Superior temporal gyrus (tissue), 1 donor: ENCODE measurements at regions not wholly inside any gene's neighbourhood (a gene's known extent, or its start where the extent isn't known, plus 50 kb on each side); places are given as distances from the start of the nearest gene placed in this dataset.

Source experiments
- DNase-seq: peaks from one replicate; pipeline ENCODE4 v3.0.0-alpha.2; 2016; ENCODE audit errors: extremely low spot score

DNA sequence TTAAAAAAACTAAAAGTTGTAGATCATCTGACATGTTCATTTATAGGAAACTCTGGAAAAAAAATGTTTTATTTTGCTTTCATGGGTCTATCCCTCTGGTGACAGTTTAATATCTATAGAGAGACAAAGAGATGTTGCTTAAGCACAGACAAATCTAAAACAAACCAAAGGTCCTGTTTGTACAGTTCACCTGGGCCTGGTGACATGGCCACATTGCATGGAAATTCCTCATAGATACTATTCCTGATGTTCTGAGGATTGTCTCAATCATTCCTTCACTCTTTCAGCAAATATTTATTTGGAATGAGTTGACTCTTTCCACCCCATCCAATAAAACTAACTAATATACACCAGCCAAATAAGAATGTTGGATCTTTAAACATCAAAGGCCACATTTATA is 259.1 kb upstream of the NOCT start:
- no peak for DNase-seq

DNA sequence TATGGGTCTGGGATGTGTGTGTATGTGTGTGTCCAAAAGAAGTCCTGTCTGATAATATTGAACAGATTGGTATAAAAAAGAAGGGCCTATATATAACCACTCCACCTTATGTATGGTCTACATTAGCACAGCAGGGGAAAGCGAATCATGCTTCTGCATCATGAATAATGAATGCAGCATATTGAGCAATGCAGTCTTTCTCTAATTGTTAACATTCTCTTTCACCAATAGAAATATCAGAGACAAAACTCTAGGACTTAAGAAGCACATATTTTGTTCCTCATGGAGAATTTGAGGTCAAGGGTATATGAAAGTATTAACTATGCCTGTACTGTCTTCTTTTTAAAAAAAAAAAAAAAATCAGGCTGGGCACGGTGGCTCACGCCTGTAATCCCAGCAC is 264.3 kb upstream of the NOCT start:
- no peak for DNase-seq

DNA sequence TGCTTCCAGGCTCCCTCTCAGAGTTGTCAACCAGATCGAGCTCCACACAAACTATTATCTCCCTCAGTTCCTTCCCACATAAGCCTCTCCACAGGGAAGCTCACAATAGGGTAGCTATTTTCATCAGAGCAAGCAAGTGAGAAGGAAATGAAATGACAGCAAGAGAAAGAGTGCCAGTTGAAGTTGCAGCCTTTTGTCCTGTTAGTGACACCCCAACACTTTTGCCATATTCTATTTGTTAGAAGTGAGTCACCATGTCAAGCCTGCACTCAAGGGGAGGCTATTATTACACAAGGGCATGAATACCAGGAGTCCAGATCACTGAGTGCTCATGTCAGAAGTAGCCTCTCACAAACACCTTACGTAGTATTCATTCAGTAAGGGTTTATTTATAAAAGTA is 266.3 kb upstream of the NOCT start:
- DNase-seq = no peak

DNA sequence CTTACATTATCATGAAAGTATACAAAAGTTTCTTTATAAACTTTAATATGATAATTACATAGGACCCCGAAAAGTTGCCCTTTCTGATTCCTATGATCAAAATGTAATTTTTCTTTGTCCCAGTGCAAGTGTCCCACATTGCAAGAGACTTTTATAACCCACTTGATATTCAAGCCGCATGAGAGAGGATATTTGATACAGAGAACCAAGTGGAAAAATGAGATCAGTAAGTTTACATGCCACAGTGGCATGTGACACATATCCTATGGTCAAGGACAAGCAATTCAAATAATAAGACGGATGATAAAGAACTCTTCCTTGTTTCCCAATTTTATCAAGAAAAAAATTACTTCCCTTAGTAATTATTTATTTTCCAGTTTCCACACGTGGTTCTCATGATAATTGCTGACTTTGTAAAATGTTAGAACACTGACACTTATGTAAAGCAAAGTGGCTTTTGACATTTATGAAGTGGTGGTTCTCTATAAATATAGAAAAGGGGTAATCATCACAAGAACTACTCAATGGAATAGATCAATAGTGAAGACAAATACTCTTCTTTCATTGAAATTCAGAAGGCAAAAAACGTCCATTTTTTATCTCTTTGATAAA is 273.7 kb upstream of the NOCT start:
- DNase-seq = no peak

DNA sequence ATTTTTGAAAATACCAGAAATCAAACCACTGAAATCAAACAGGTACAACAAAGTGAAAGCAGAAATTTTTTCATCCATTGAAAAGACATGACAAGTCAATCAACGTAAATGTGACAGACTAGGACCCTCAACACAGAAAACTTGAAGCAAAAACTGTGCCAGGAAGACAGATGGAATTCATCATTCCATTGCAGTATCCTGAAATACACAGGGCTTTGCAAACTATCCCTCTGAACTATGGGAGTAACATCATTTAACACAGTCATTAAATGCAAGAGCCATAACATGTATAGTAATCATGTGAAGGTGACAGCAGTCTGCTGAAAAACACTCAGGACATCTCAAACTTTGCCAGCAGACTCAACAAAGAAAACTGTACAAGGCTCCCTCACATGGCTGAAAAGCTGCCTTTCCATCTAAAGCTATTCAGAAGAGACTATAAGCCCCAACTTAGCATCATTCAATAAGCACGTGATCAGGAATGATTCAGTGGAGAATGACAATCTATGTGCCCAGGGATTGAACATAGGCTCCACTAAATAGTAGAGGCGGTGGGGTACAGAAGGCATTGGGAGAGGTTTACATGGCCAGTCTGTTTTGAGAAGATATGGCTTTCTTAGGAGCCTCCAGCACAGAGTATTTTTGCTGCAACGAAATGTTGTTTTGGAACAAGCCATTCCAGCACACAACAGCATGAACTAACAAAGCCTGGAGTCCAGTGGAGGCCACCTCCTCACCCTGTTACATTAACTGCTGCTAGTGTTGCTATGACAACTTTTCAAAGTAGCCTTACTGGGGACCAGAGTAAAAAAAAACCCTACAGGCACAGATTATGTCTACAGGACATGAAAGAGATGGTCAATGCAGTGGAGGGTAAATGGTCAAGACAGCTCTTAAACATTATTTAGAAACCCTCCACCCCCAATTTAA is 274.5 kb upstream of the NOCT start:
- no peak for DNase-seq

DNA sequence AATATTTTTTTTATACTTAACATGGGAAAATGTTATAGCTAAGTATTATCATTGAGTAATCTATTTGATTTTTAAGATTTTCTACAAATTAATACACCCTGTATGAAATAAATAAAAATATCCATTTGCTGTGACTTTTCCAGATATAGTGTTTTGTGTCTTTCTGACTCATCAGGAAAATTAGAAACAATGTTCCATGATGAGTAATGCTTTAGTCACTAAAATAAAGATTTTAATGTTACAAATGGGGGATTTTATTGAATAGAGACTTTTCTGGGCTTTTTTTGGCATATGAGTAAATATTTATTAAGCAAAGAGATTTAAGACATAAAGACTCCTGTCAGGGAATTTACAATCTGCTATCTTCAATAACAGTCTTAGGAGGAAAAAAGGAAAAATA is 279.2 kb upstream of the NOCT start:
- DNase-seq = no peak

DNA sequence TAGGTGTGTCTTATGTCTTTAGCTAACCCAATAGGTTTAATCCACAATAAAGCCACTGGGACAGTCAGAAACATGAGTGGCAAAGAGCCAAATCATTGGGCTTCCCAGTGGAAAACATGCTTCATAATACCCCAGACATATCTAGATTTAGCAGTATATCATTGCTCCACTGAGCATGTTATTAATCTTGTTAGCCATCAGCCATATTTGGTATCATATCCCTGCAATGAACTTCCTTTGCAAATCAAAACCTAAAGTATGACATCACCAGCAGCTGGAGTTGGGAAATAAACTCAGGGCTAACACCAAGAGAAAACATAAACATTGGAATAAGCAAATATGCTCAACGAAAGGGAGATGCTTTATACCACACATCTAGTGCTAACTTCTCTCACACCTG is 280.8 kb upstream of the NOCT start:
- DNase-seq = no peak

DNA sequence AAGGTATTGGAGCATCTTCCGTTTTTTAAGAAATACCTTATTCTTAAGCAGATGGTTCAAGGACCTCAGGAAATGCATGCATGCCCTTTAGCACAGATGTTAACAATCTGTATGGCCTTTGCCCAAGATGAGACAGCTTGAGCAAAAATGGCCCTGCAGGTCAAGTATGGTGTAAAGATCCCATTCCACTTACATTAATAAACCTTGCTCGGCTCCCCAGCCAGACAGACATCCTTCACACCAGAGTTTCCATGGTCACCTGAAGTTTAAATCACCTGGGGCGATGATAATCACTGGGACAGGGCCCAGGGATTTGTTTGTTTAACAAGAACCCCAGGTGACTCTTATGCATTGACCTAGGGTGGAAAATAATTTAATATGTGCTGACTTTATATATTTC is 287.0 kb upstream of the NOCT start:
- DNase-seq = no peak

DNA sequence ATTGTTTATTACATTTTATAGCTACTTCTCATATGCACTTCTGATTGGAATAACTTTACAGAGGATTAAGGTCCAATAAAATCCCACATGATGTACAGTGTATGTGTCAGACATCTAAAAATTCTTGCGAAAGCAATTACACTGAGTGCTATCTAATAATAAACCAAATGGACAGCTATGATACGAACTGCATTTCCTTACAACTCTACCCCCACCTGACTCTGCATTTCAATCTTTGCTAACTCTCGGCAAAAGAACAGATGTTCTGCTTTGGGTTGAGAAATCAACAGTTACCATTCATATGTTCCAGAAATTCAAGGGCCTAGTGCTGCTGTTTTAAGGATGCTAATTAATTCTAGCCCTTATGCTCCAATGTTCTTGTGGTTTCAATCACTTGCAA is 287.9 kb upstream of the NOCT start:
- no peak for DNase-seq

DNA sequence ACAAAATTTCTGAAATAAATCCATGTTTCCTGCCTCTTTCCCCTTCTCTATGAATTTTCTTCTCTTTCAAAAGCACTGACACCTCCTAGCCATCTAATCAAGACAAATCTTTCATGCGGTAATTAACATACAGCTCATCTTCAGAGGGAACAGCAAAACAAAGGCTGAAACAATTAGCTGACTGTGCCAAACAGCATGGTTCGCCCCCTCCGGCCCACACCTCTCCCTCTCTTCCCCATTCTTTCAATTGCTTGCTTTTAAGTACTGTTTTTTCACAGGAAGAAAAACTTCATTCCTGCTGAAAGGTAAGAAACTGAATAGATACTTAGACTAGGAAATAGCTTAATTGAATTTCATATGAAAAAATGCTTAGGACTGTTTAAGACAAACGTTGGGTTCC is 291.1 kb upstream of the NOCT start:
- no peak for DNase-seq

DNA sequence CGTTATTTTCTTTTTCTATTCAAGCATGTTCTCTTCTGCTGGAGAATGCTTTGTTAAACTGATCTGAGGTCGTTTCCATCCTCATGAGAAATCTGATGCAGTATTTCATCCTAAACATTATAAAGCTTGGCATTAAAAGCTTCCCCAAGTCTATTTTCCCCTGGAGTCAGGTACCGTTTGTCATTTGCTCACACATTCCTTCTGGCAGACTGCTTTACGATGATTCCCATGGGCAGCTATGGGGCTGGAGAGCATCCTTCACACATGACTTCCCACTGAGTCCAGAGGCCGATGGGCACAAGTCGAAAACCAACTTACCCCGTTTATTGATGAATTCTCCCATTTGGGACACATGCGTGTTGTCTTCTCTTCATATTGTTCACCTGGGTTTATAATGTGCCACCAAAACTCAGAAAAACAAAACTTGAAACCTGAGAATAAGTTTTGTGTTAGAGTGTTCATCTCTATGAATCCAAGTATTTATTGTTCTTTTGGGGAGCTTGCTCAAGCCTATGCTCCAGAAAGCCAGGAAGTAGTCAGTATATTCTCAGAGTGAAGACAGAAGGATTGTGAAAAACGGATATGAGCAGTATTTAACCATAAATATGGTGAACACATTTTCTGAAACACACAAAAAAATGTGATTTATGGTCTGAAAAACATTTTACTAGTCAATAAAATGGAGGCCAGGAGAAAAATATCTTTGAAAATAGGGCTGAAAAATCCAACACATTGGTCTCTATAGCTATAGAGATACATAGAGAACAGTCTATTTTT is 298.8 kb upstream of the NOCT start:
- no peak for DNase-seq

DNA sequence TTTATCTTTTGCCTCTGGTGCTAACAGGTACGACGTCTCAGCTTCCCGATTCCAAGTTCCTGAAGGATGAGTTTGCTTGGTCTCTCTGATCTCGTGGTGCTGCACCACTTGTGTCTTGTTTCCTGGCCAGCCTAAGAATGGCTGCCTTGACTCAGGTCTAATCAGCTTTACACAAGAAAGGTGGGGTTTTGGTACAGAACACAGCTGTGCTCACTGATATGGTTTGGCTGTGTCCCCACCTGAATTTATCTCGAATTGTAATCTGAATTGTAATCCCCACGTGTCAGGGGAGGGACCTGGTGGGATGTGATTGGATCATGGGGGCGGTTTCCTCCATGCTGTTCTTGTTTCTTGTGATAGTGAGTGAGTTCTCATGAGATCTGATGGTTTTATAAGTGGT is 305.3 kb upstream of the NOCT start:
- DNase-seq = no peak

DNA sequence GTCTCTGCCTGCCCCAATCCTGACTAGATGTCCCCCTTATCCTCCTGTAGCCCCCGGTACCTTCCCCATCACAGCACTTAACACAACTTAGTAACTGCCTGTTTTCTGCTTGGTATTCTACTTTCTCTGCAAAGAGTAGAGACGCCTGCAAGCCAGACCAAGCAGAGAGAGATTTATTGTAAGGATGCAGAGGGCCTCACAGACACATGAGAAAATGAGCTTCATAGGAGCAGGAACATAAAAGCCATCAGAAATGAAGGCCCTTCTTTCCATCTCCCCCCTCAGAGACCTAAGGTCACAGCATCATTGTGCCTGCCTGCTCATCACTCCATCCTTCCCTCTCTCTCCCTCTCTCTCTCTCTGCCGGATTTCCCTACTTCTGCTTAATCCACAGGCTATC is 305.7 kb upstream of the NOCT start:
- DNase-seq = no peak

DNA sequence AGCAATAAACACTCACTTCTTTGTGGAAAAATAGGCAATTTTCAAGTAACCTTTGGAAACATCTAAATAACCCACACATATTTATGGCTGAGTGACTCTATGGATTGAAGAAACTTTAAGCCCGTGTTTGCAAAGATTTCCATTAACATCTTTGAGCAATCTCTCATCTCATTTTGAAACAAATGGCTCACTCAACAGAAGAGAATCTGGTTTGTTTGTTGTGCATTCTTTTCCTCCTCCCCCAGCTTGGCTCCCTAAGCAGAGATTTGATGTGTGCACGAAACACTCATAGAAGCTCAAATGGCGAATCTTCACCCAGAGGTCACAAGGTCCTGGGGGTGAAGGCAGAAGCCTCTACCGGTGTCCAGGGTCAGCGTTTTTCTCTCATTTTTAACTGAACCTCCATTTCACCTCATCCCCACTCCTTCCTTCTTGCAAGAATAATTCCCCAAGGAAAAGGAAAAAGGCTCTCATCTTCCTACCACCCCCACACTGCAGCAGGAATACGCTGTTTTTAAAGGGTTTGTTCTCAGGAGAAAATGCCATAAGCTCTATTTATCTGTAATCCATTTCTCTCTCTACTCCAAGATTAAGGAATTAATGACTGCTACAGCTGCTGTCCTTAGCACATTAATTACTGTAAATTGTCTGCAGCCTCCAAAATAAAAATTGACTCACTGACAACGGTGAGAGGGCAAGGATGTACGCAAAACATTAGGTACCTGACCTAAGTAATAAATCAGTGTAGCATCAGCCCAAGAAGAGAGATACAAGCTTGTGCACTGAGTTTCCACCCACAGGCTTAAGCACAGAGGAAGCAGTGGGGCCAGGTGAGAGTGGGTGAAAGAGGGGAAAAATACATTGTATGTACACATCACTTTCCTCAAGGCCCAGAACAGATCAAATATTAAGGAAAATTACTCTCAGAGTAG is 307.6 kb upstream of the NOCT start:
- no peak for DNase-seq

DNA sequence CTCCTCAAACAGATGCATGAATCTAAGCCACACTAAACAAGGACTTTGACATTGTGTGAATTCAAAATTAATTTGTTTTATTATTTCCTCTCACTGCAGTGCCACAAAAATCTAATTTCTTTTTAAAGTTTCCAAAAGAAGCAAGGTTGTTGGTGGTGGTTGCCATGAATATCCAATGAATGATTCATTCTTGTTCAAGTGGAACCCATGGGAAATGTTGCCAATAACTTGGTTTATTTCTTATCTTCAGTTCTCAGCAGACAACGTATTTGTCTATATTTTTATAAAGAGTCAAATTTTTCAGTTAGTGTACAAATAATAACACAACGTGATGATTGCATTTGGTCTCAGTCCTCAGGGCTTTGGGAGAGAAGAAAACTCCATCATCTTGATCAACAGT is 309.4 kb upstream of the NOCT start:
- no peak for DNase-seq

DNA sequence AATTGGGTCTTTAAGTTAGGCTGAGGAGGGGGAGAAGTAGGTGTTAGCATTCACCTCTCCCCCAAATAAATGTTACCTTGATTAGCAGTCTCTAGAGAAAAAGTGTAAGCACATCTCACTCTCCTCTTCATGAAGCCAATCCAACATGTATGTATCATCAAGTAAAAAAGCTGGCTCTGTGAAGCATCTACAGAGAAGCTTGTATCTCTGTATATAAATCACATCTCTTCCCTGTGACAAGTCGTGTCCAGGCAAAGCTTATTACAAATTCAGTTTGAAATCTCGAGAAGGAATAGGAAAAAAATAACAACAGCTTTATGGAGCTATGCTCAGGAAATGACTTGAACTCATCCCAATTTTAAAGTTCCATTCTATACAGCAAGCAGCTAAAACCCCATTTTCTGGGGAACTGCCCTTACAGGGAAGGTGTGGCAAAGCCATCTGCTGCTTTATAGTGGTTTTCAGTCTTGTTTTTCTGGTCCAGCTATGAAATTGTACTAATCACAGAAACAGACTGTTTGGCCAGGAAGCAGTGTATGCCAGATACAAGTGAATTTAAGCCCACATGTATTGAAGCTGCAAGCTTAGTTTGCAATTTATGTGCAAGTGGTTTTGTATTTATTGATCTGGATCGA is 313.3 kb upstream of the NOCT start:
- no peak for DNase-seq

DNA sequence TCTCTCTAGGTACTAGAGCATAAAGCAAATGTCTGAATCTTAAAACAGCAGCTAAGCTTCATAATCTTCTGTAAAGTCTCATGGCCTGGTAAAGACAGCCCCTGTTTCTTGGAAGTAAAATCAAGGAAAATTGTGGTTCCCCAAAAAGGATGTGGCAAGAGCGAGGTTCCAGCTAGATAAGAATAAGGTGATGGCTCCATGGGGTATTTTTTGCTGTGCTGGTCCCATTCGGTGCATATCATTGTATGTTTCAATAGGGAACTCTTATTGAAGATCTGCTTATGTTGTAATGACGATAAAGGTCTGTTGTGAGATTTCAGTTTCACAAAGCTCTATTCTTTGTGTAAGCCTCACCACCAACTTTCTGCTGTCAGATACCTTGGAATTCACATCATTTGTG is 316.9 kb upstream of the NOCT start:
- DNase-seq = no peak

DNA sequence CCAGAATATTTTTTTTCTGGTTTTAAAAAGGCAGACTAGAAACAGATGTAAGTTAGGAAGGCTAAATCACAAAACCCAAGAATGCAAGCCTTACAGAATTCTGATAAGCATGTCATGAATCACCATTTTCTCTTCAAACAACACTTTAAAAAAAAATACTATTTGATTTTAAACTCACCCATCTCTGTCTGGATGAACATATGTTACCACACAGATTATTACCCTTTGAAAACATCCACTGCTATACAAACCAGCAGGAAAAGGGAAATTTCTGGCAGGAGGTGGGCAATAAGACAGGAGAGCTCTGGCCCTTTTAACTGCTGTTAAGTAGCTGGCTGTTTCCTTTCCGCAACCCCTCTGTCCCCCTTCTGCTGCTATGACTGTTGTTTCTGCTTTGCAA is 317.7 kb upstream of the NOCT start:
- DNase-seq = no peak

DNA sequence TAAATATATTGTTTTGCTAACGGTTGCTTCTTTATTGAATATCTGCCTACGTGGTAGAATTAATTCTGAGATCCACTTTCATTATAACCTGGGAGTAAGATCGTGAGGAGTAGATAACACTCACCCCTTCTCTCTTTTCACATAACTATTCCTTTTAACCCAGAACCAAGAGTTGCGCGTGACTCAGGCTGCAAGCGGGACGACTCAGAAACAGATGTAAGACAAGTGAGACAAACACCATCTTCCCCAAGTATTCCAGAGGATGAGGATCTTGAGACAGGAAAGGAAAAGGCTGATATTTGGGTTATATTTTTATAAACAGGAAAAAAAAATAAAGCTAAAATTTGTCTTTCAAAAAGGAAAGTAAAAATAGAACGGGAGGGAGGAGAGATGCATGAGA is 318.8 kb upstream of the NOCT start:
- DNase-seq = no peak

DNA sequence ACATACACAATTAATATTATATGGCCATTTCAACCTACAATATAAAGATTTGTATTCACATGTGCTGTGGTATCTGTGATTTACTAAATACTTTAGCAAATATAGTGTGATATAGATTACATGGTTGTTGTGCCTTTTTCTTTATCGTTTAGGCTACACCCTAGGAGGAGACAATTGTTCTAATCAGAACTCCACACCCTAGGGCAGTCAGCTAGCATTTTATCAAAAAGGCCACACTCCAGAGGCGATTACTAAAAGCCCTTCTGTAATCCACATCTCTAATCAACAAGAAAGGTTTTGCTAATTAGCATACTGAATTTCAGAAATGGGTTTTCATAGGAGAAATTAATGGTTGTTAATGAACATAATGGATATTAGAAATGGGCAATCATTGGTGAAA is 319.5 kb upstream of the NOCT start:
- no peak for DNase-seq

DNA sequence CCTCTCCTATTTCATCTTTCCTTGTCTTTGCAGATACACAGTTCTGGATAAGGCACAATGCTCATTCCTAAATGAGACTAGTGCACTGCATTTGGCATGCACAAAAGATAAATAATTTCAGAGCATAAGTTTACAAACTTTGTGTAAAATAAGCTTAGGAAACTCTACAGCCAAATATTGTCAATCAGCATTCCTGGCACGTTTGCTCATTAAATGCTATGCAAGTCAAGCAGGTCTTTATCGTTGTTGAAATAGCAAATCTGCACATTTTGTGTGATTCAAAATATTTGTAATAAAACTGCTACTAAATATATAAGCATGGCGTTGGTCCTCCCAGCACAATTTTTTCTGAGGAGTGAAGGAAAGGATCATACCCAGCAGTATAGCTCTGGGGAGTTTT is 322.1 kb upstream of the NOCT start:
- no peak for DNase-seq
